ENCODE measurements at regions not wholly inside any gene's neighbourhood (a gene's known extent, or its start where the extent isn't known, plus 50 kb on each side); places are given as distances from the start of the nearest gene placed in this dataset.

DNA sequence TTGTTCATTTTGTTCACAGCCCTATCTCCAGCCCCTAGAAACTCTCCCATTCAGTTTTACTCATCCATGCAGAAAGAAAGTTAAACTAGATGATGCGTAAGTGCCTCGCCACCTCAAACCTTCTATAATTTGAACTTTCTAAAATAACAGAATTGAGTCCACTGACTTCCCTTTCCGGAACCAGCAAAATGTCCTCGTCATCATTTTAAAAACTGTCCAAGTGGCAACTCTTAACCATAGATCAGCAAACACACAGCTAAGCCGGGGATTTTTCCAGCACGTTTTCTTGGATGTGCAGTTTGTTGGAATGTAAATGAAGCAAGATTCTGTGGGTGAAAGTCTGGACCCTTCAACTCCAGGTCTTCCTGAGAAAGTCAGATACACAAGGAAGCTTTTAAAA lies 369.7 kb upstream of the ERCC4 start:
- DNase-seq (ENCODE audit: low read depth) = no peak

GRCh38 chr16:13552062-13552959 lies 367.6 kb upstream of the ERCC4 start:
- DNase-seq (ENCODE audit: low read depth) = no peak

DNA sequence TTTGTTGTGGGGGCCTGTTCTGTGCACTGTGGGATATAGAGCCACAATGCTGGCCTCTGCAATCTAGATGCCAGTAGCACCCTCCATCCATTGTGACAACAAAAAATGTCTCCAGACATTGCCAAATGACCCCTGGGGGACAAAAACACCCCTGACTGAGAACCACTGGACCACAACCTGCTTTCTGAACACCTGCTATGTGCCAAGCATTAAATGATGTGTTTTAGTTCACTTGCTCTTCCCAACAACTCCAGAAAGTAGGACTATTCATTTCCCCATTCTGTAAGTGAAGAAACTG lies 367.0 kb upstream of the ERCC4 start:
- no peak for DNase-seq (ENCODE audit: low read depth)

DNA sequence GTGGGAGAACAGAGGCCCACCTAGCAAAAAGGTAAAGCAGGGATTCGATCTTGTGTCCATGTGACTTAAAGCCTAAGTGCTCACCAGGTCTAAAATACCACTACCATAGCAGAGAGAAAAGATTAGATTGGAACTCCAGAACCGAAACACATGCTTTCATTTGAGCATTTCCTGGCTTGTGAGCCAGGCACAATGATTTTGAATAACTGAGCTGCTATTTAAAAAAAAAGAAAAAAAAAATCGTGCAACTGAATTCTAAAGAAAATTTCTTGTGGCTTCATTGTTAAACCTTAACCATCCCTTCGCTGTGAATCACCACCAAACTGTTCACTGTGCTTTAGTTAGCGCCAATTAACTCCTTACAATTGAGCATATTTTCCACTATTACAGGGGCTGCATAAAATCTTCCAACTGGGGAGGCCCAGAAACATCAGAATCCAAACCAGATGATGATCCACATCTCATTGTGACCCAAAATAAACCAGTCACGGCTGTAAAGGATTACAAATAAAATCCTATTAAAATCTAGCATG lies 366.4 kb upstream of the ERCC4 start:
- no peak for DNase-seq (ENCODE audit: low read depth)

DNA sequence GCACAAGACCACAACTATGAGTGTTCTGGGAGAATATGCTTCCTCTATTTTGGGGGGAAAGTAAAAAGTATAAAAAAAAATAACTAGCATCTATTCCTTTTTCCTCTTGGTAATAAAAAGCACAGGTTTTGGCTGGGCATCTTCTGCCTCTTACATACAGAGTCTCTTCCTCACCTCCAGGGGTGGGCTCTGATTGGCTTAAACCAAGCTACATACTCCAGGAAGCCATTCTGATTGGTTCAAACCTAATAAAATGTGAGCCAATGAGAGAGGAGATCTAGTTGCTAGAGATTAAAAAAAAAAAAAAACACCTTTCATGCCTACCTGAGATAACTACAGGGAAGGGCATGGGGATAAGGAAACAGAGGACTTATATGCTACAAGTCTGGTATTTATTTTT lies 365.9 kb upstream of the ERCC4 start:
- no peak for DNase-seq (ENCODE audit: low read depth)

GRCh38 chr16:13554643-13555042 lies 365.3 kb upstream of the ERCC4 start:
- DNase-seq (ENCODE audit: low read depth) = no peak

GRCh38 chr16:13557418-13557817 lies 362.5 kb upstream of the ERCC4 start:
- no peak for DNase-seq (ENCODE audit: low read depth)

DNA sequence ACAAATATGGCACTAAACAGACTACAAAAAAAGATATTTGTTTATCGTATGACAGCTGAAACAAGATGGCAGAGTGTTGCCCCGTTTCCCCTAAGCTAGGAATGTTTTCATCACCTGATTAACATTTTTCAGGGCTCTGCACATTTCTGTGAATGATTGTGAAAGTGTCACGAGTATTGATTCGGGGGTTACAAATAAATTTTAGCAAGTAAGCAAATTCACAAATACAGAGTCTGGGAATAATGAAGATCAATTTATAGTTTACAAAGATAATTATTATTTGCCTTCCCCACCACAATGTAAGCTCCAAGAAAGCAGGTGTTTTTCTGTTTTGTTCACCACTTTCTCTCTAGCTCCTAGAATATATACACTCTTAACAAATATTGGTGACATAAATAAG lies 361.2 kb upstream of the ERCC4 start:
- no peak for DNase-seq (ENCODE audit: low read depth)

DNA sequence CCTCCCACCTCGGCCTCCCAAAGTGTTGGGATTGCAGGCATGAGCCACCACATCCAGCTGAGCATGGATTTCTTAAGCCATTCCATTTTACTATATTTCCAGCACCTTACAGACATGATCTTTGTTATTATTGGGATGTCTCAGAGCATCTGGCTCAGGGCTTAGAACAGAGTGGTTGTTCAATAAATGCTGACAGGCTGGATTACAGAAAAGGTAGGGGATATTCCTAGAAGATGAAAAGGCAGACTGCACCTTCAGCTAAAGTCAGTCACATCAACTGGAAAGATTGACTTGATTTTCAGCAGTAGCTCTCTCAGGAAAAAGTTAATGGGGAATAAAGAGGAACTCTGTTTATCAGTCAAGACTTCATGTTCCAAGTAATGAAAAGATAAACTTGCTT lies 360.3 kb upstream of the ERCC4 start:
- no peak for DNase-seq (ENCODE audit: low read depth)

- DNase-seq (ENCODE audit: low read depth) = no peak
Measured at GRCh38 chr16:13560151-13560550, 359.8 kb upstream of the ERCC4 start.

DNA sequence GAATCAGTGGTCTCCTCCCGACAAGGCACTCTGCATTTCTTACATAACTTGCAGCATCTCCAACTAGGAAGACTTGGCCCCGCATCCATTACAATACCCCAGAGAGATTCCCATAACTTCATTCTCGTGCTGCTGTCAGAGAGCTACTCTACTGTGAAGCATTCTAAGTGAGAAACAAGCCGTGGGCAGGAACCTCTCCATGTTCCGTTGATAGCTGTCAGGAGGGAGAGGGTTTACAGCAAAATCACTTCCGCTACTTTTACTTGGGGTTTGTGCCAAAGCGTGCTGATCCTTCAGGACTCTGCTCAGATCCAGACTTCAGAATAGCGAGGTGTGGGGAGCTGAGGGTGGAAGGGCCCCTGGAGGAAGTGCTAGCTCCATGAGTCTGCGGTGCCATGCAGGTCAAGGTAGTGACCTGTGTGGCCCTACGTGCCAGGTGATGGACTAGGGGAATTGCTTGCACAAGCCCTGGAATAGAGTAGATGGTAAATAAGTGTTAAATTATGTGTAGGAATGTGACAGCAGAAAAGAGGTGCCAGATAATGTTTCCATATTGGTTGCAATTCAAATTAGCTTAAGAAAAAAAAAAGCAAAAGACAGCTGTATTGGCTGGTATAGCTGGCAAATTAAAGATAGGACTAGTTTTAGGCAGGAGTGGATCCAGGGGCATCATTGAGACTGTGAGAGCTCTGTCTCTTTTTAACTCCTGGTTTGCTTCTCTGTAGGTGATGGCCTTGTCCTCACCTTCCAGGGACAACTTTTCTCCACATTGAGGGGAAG lies 358.5 kb upstream of the ERCC4 start:
- DNase-seq (ENCODE audit: low read depth) = no peak

GRCh38 chr16:13568803-13569202 lies 351.2 kb upstream of the ERCC4 start:
- DNase-seq (ENCODE audit: low read depth) = no peak

- no peak for DNase-seq (ENCODE audit: low read depth)
Measured at GRCh38 chr16:13569986-13570385, 350.0 kb upstream of the ERCC4 start.

DNA sequence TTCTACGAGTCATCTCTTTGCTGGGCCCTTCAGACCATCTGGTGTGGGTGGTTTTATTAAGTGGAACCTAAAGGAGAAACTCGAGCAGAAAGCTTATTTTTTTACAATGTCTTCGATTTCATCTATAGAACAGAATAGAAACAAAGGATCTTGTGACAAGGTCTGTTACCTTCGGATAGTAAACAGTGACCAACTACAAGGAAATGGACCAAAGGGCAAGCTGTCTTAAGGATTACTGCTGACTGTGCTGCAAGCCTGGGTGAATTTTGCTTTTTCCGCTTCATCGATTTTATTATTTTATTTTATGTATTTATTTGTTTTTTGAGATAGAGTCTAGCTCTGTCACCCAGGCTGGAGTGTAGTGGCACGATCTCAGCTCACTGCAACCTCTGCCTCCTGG lies 348.9 kb upstream of the ERCC4 start:
- no peak for DNase-seq (ENCODE audit: low read depth)

DNA sequence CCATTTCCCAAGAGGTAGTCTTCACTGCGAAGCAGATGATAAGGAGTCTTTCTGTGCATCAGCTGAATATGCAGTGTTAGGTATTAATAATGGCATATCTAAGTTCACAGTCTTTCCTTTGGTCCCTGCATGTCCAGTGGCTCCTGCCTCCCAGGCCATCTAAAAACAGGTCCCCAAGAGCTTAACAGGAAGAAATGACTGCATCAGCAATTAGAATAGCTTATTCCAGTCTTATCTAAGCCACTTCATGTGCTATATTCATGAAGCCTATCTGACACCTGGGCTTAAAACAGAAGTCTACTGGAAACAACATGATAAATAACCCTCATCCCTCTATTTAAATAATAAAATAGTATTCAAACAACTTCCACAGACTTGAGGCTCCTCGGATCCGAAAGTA lies 346.1 kb upstream of the ERCC4 start:
- no peak for DNase-seq (ENCODE audit: low read depth)

GRCh38 chr16:13586051-13586450 lies 333.9 kb upstream of the ERCC4 start:
- DNase-seq (ENCODE audit: low read depth) = no peak

DNA sequence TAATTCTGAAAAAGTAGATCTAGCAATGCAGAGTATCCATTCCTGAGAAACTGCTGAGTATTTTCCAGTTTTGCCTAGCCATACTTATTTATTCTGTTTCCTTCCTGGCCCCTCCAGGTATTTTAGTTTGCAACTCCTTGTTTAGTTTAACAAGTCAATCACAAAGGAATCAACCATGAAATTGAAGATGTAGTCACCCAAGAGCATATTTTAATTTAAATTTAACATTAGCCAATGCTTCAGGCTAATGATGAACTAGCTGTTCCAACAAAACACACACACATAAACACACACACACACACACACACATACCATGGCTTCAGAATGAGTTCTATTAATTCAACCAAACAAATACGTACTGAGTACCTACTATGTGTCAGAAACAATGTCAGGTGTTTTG lies 332.8 kb upstream of the ERCC4 start:
- no peak for DNase-seq (ENCODE audit: low read depth)

- DNase-seq (ENCODE audit: low read depth) = no peak
Measured at GRCh38 chr16:13594823-13595222, 325.1 kb upstream of the ERCC4 start.

- no peak for DNase-seq (ENCODE audit: low read depth)
Measured at GRCh38 chr16:13606804-13607203, 313.1 kb upstream of the ERCC4 start.

DNA sequence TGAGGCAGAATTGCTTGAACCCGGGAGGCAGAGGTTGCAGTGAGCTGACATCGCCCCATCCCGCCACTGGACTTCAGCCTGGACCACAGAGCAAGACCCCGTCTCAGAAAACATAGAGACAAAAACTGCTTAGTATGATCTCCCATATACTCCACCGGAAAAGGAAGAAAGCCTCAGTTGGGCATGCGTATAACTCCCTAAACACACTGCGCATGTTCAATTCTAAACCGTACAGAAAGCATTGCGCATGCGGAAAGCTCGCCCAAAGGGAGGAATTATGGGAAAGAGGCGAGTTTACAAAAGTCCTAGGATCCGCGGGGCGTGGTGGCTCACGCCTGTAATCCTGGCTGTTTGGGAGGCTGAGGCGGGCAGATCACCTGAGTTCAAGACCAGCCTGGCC lies 312.7 kb upstream of the ERCC4 start:
- no peak for DNase-seq (ENCODE audit: low read depth)

DNA sequence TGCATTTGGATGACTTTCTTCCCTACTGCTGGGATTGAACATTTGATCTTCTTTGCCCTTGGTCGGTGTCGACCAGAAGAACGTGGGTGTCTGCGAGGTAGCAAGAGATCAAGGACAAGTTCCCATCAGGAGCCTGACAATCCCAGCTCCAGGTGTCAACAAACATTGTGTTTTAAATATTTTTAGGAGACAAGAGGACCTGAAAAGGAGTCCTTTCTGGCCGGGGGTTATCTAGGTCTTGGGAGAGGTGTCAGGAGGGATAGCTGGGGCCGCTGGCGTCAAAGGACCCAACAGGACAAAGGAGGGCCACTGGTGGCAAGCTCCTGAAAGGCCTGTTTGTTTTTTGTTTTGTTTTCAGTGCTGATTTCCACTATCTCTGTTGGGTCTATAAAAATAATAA lies 308.4 kb upstream of the ERCC4 start:
- no peak for DNase-seq (ENCODE audit: low read depth)

GRCh38 chr16:13612623-13613022 lies 307.3 kb upstream of the ERCC4 start:
- no peak for DNase-seq (ENCODE audit: low read depth)

DNA sequence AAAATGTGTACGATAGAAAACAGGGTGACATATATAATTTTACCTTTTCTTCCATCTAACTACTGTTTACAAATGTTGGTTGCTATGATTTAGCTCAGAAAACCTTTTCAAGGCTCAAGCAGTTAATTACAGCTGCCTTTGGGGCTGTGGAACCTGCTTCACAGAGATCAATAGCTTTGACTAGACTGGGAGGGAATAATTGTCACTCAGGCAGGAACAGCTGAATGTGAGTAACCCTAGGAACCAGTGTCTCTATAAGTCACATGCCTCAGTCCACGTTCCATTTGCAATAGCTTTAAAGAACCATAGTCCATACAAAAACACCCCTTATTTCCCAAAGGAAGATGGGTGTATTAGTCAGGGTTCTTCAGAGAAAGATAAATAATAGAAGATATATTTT lies 306.8 kb upstream of the ERCC4 start:
- no peak for DNase-seq (ENCODE audit: low read depth)

Data from forelimb muscle (tissue), 1 donor.